ENCODE measurements at regions not wholly inside any gene's neighbourhood (a gene's known extent, or its start where the extent isn't known, plus 50 kb on each side); places are given as distances from the start of the nearest gene placed in this dataset.
A peak's percentile ranks its signal among the peaks of the same experiment; 100 is the strongest.

GRCh38 chr1:70675737-70676156 is 264.7 kb downstream of the CTH start:
- Histone ChIP-seq H3K9me3 (no peaks in the 10 kb centered on the region), H3K4me3 (no peak overlapping the region), H3K27ac (no peak overlapping the region), H3K4me1 (no peaks in the 10 kb centered on the region), H3K27me3 (no peaks in the 10 kb centered on the region), H3K36me3 (no peaks in the 10 kb centered on the region)
- TF ChIP-seq, protein P1, sequence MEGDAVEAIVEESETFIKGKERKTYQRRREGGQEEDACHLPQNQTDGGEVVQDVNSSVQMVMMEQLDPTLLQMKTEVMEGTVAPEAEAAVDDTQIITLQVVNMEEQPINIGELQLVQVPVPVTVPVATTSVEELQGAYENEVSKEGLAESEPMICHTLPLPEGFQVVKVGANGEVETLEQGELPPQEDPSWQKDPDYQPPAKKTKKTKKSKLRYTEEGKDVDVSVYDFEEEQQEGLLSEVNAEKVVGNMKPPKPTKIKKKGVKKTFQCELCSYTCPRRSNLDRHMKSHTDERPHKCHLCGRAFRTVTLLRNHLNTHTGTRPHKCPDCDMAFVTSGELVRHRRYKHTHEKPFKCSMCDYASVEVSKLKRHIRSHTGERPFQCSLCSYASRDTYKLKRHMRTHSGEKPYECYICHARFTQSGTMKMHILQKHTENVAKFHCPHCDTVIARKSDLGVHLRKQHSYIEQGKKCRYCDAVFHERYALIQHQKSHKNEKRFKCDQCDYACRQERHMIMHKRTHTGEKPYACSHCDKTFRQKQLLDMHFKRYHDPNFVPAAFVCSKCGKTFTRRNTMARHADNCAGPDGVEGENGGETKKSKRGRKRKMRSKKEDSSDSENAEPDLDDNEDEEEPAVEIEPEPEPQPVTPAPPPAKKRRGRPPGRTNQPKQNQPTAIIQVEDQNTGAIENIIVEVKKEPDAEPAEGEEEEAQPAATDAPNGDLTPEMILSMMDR (IDR thresholded peaks at IDR 0.05), result no peak
- no peak for TF ChIP-seq POLR2A (IDR thresholded peaks at IDR 0.05)
- WGBS (ENCODE audit: insufficient coverage, low coverage, low lambda C conversion rate, missing lambda C conversion rate), result 28% methylated on average over 5 of the region's 5 CpGs
- DNase-seq, result no peak
- ATAC-seq, result no peak
- intact Hi-C loops (cut with DNase I), result no loop called here

DNA sequence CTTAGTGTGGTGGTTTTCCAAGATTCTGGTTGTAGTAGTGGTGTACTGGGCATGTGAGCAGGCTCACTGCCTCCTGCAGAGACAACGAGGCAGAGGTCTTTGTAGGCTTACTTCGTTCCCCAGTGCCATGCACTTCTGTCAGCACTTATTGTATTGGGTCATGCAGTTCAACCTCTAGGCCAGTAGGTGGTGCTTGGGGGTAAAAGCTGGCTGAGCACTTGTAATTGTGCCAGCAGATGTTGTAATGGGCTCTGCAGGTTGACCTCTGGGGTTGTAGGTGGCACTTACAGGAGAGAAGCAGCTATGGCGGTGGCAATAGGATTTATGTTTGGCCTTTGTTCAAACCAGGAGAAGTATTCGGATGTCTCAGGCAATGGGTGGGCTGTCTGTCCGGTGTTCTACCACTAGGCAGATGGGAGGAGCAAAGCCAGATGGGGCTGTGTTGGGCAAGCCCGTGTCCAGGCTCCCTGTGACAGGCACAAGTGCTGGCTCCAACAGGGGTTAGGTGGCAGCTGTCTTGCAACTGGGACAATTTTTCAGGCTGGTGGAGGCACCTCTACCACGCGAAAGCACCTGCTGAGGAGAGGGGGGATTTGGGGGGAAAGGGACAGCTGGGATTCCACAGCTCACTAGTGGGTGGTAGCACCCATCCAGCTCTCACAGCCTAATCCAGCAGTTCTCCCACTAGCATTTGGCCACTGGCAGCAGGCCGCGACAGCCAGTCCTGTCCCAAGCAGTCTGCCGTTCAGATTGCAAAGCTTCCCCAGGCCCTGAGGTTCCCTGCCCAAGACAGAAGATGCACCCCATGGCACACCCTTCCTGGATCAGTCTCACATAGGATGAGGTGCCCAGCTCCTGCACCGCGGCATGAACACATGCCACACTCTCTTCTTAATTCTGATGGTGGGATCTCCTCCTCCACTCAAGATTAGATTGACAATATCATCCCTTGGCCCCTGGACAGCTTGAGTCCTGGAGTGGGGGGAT is 274.5 kb downstream of the CTH start:
- ATAC-seq (peak; percentile 100), DNase-seq (peak; percentile 53 to 85 (median 55))
- no peak overlapping the region for H3K4me3 ChIP-seq
- TF ChIP-seq POLR2A (IDR thresholded peaks at IDR 0.05), result no peak
- TF ChIP-seq, protein P1 (IDR thresholded peaks at IDR 0.05), result peak; percentile 84 to 92 (median 88)
- H3K27me3 ChIP-seq, result no peaks in the 10 kb centered on the region
- H3K9me3 ChIP-seq, result peaks cover 0 to 3% (median 0%) of the 10 kb centered on the region in 4 donors
- H3K4me1 ChIP-seq, result no peaks in the 10 kb centered on the region
- no peak overlapping the region for H3K27ac ChIP-seq
- WGBS (ENCODE audit: insufficient coverage, low coverage, low lambda C conversion rate, missing lambda C conversion rate), result 39% methylated on average over 5 of the region's 13 CpGs
- no peaks in the 10 kb centered on the region for H3K36me3 ChIP-seq
- intact Hi-C loops (cut with DNase I), result loop anchor here in 1 of 2 donors (10.0 kb wide), 1 partner anchor 359 kb away; the partner anchor contains the start of gene PTGER3

GRCh38 chr1:70688580-70688979 is 277.5 kb downstream of the CTH start:
- H3K9me3 ChIP-seq, result peaks cover 0 to 3% (median 0%) of the 10 kb centered on the region in 4 donors
- H3K36me3 ChIP-seq, result no peaks in the 10 kb centered on the region
- no peaks in the 10 kb centered on the region for H3K4me1 ChIP-seq
- H3K4me3 ChIP-seq, result no peak overlapping the region
- intact Hi-C loops (cut with DNase I), result loop anchor here in 1 of 2 donors (10.0 kb wide), 1 partner anchor 356 kb away; the partner anchor contains the start of gene PTGER3
- no peak for DNase-seq
- TF ChIP-seq, protein P1 (IDR thresholded peaks at IDR 0.05), result no peak
- TF ChIP-seq POLR2A (IDR thresholded peaks at IDR 0.05), result no peak
- WGBS (ENCODE audit: insufficient coverage, low coverage, low lambda C conversion rate, missing lambda C conversion rate), result 18% methylated on average over 1 of the region's 1 CpG
- H3K27me3 ChIP-seq, result no peaks in the 10 kb centered on the region
- H3K27ac ChIP-seq, result no peak overlapping the region
- ATAC-seq, result no peak

DNA sequence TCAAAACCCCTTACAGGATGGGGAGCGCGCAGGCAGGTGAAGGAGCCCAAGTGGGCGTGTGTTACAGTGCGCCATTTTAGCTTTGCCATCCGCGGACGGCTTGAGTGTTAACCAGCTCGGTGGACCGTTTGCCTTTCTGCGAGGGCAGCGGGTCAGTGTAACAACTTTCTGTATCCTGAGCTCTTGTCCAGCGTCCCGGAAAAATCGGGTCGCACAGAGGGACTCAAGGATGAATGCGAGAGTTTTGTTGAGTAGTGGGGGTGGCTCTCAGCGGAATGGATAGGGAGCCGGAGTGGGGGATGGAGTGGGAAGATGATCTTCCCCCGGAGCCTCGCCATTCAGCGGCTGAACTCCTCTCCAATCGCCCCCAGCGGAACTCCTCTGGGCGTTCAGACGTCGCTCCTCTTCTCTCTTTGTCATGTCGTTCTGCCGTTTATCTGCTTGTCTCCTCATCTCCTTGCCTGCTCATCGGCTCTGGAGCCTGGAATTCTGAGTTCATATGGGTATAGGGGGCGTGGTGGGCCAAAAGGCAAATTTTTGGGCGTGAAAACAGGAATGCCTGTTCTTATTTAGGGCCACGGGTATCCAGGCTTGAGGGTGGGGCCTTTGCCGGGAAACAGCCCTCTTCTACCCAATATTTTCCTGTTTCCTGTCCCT is 295.4 kb downstream of the CTH start:
- H3K9me3 ChIP-seq, result no peaks in the 10 kb centered on the region
- TF ChIP-seq POLR2A (IDR thresholded peaks at IDR 0.05), result no peak
- WGBS (ENCODE audit: insufficient coverage, low coverage, low lambda C conversion rate, missing lambda C conversion rate), result 11% methylated on average over 18 of the region's 33 CpGs
- no peaks in the 10 kb centered on the region for H3K4me1 ChIP-seq
- no peak for DNase-seq
- peak in 1 of 4 donors; percentile 21 for ATAC-seq
- no peak overlapping the region for H3K27ac ChIP-seq
- no peak overlapping the region for H3K4me3 ChIP-seq
- no peaks in the 10 kb centered on the region for H3K36me3 ChIP-seq
- peaks cover 0 to 3% of the 10 kb centered on the region in 2 donors for H3K27me3 ChIP-seq
- intact Hi-C loops (cut with DNase I), result no loop called here

DNA sequence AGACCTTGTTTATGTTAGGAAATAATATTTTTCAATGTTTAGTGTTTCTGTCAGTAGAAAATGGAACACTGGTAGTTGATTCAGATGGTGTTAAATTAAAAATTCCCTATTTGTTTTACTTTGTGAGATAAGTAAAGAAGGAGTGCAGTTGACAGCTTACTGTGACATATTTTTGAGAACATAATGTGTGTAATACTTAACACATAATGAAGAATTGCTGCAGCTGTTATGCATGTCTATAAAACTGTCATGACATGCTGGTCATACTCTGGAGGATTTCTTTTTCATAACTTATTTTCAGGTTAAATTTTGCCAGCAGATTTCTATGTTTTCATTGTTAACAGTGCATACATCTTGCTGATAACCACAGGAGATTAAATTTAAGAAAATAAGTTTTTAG is 296.1 kb downstream of the CTH start:
- no peak for ATAC-seq
- no peaks in the 10 kb centered on the region for H3K4me1 ChIP-seq
- peaks cover 0 to 3% of the 10 kb centered on the region in 2 donors for H3K27me3 ChIP-seq
- no peaks in the 10 kb centered on the region for H3K36me3 ChIP-seq
- TF ChIP-seq POLR2A (IDR thresholded peaks at IDR 0.05), result no peak
- TF ChIP-seq, protein P1 (IDR thresholded peaks at IDR 0.05), result no peak
- H3K9me3 ChIP-seq, result no peaks in the 10 kb centered on the region
- DNase-seq, result no peak
- H3K4me3 ChIP-seq, result no peak overlapping the region
- no peak overlapping the region for H3K27ac ChIP-seq
- intact Hi-C loops (cut with DNase I), result no loop called here
